Fibroblast of skin of abdomen (primary cell): ENCODE measurements at regions not wholly inside any gene's neighbourhood (a gene's known extent, or its start where the extent isn't known, plus 50 kb on each side); places are given as distances from the start of the nearest gene placed in this dataset.

Experiments used
- DNase-seq: peaks from one replicate; pipeline ENCODE4 v3.0.0-alpha.2; 2013

- DNase-seq = no peak
Observed at GRCh38 chr3:77868725-77869124, 828.8 kb downstream of the ROBO2 start.

GRCh38 chr3:77869423-77869822 lies 829.5 kb downstream of the ROBO2 start:
- no peak for DNase-seq

- no peak for DNase-seq
Observed at GRCh38 chr3:77871436-77871835, 831.5 kb downstream of the ROBO2 start.

- DNase-seq = no peak
Observed at GRCh38 chr3:77873598-77873997, 833.7 kb downstream of the ROBO2 start.

- peak; percentile 11 for DNase-seq
Observed at GRCh38 chr3:77885381-77885780, 845.5 kb downstream of the ROBO2 start.

- peak; percentile 1 for DNase-seq
Observed at GRCh38 chr3:77887611-77888010, 847.7 kb downstream of the ROBO2 start.

GRCh38 chr3:77889616-77890015 lies 849.7 kb downstream of the ROBO2 start:
- no peak for DNase-seq

GRCh38 chr3:77898621-77899020 lies 858.7 kb downstream of the ROBO2 start:
- DNase-seq = no peak

- DNase-seq = no peak
Observed at GRCh38 chr3:77902675-77903074, 862.8 kb downstream of the ROBO2 start.

- DNase-seq = no peak
Observed at GRCh38 chr3:77906102-77906709, 866.3 kb downstream of the ROBO2 start.

- DNase-seq = no peak
Observed at GRCh38 chr3:77913524-77914174, 873.8 kb downstream of the ROBO2 start.

- no peak for DNase-seq
Observed at GRCh38 chr3:77915336-77915735, 875.4 kb downstream of the ROBO2 start.

- no peak for DNase-seq
Observed at GRCh38 chr3:77917225-77917624, 877.3 kb downstream of the ROBO2 start.

- no peak for DNase-seq
Observed at GRCh38 chr3:77919244-77919643, 879.3 kb downstream of the ROBO2 start.

GRCh38 chr3:77931255-77932009 lies 891.5 kb downstream of the ROBO2 start:
- DNase-seq = peak; percentile 76

GRCh38 chr3:77932926-77933325 lies 893.0 kb downstream of the ROBO2 start:
- DNase-seq = no peak

GRCh38 chr3:77933926-77934325 lies 894.0 kb downstream of the ROBO2 start:
- peak; percentile 49 for DNase-seq

- DNase-seq = no peak
Observed at GRCh38 chr3:77935418-77935817, 895.5 kb downstream of the ROBO2 start.

- peak; percentile 26 for DNase-seq
Observed at GRCh38 chr3:77939726-77940125, 899.8 kb downstream of the ROBO2 start.

- DNase-seq = no peak
Observed at GRCh38 chr3:77943598-77943997, 903.7 kb downstream of the ROBO2 start.

GRCh38 chr3:77945320-77945719 lies 905.4 kb downstream of the ROBO2 start:
- no peak for DNase-seq

GRCh38 chr3:77947671-77948070 lies 907.8 kb downstream of the ROBO2 start:
- DNase-seq = no peak

GRCh38 chr3:77967621-77968020 lies 927.7 kb downstream of the ROBO2 start:
- DNase-seq = no peak

GRCh38 chr3:77976079-77976478 lies 936.2 kb downstream of the ROBO2 start:
- no peak for DNase-seq
